Medulla oblongata (tissue), 1 donor: ENCODE measurements at regions not wholly inside any gene's neighbourhood (a gene's known extent, or its start where the extent isn't known, plus 50 kb on each side); places are given as distances from the start of the nearest gene placed in this dataset.
"Not testable (repeated sequence)": the region's sequence is repeated elsewhere in the genome, so short reads cannot be mapped to it uniquely, and the experiment has no call there.

Experiments
- DNase-seq: peaks from one replicate; pipeline ENCODE4 v3.0.0-alpha.2; 2015; ENCODE audit errors: extremely low spot score

- DNase-seq = no peak
Observed at GRCh38 chr1:47684518-47684917, 246.7 kb downstream of the FOXD2 start.

- no peak for DNase-seq
Observed at GRCh38 chr1:47684964-47685762, 247.3 kb downstream of the FOXD2 start.

GRCh38 chr1:47685763-47686066 lies 247.9 kb downstream of the FOXD2 start:
- no peak for DNase-seq

- DNase-seq = no peak
Observed at GRCh38 chr1:47686731-47687630, 249.1 kb downstream of the FOXD2 start.

- no peak for DNase-seq
Observed at GRCh38 chr1:47687631-47688460, 250.0 kb downstream of the FOXD2 start.

- no peak for DNase-seq
Observed at GRCh38 chr1:47688461-47689296, 250.8 kb downstream of the FOXD2 start.

- no peak for DNase-seq
Observed at GRCh38 chr1:47689894-47690293, 252.1 kb downstream of the FOXD2 start.

GRCh38 chr1:47690341-47691250 lies 252.8 kb downstream of the FOXD2 start:
- no peak for DNase-seq

GRCh38 chr1:47691293-47691692 lies 253.4 kb downstream of the FOXD2 start:
- not testable (repeated sequence) for DNase-seq

- no peak for DNase-seq
Observed at GRCh38 chr1:47692196-47692595, 254.4 kb downstream of the FOXD2 start.

- no peak for DNase-seq
Observed at GRCh38 chr1:47693115-47693514, 255.3 kb downstream of the FOXD2 start.

GRCh38 chr1:47694011-47694890 lies 256.4 kb downstream of the FOXD2 start:
- DNase-seq = no peak

- no peak for DNase-seq
Observed at GRCh38 chr1:47696404-47696736, 258.5 kb downstream of the FOXD2 start.

- DNase-seq = no peak
Observed at GRCh38 chr1:47696737-47697441, 259.0 kb downstream of the FOXD2 start.

GRCh38 chr1:47697616-47698335 lies 259.9 kb downstream of the FOXD2 start:
- no peak for DNase-seq

- no peak for DNase-seq
Observed at GRCh38 chr1:47699492-47700235, 261.8 kb downstream of the FOXD2 start.

GRCh38 chr1:47701283-47701682 lies 263.4 kb downstream of the FOXD2 start:
- DNase-seq = no peak
